Mesendoderm (in vitro differentiated cells): ENCODE measurements at regions not wholly inside any gene's neighbourhood (a gene's known extent, or its start where the extent isn't known, plus 50 kb on each side); places are given as distances from the start of the nearest gene placed in this dataset.

Experiments used
- DNase-seq: peaks from one replicate; pipeline ENCODE4 v3.0.0; 2013
- H2AK5ac ChIP-seq: 2 replicates; pipeline ENCODE4 v1.6.1; 2013; ENCODE audit warnings: low read length, inconsistent platforms
- H2BK120ac ChIP-seq: 2 replicates; pipeline ENCODE4 v1.6.1; 2013; ENCODE audit warnings: low read depth, mild to moderate bottlenecking, low read length, moderate library complexity, mixed read lengths
- H2BK15ac ChIP-seq: replicated peaks from 2 replicates; pipeline ENCODE4 v1.6.1; 2013; ENCODE audit warnings: low read depth, mild to moderate bottlenecking, moderate library complexity
- H2BK5ac ChIP-seq: 2 replicates; pipeline ENCODE4 v1.6.1; 2013; ENCODE audit warnings: low read length, inconsistent platforms
- H3K18ac ChIP-seq: 2 replicates; pipeline ENCODE4 v1.6.1; 2013; ENCODE audit warnings: mild to moderate bottlenecking, low read length, mixed read lengths
- H3K23ac ChIP-seq: one replicate; pipeline ENCODE4 v1.6.1; 2013; ENCODE audit warnings: low read length
- H3K27ac ChIP-seq: 2 replicates; pipeline ENCODE4 v1.5.1; 2013; ENCODE audit warnings: low read depth, mild to moderate bottlenecking, inconsistent platforms, low read length, moderate library complexity
- H3K27me3 ChIP-seq: 2 replicates; pipeline ENCODE4 v1.6.1; 2013; ENCODE audit warnings: low read length, control low read depth, mild to moderate bottlenecking, inconsistent platforms; ENCODE audit not compliant: insufficient read depth, poor library complexity
- H3K36me3 ChIP-seq: 2 replicates; pipeline ENCODE4 v1.6.1; 2013; ENCODE audit warnings: low read length, inconsistent platforms; ENCODE audit not compliant: control insufficient read depth, insufficient read depth
- H3K4ac ChIP-seq: one replicate; pipeline ENCODE4 v1.6.1; 2013; ENCODE audit warnings: low read depth, mild to moderate bottlenecking, low read length, moderate library complexity
- H3K4me1 ChIP-seq: 2 replicates; pipeline ENCODE4 v1.6.1; 2013; ENCODE audit warnings: low read depth, low read length, inconsistent platforms; ENCODE audit not compliant: control insufficient read depth
- H3K4me2 ChIP-seq: 2 replicates; pipeline ENCODE4 v1.6.1; 2013; ENCODE audit warnings: low read length
- H3K4me3 ChIP-seq: 2 replicates; pipeline ENCODE4 v1.5.1; 2013; ENCODE audit warnings: mild to moderate bottlenecking, low read length
- H3K56ac ChIP-seq: one replicate; pipeline ENCODE4 v1.6.1; 2013; ENCODE audit warnings: low read length
- H3K79me1 ChIP-seq: 2 replicates; pipeline ENCODE4 v1.6.1; 2013; ENCODE audit warnings: low read length, inconsistent platforms
- H3K79me2 ChIP-seq: 2 replicates; pipeline ENCODE4 v1.6.1; 2013; ENCODE audit warnings: mild to moderate bottlenecking, low read length; ENCODE audit not compliant: control insufficient read depth, insufficient read depth
- H3K9ac ChIP-seq: 2 replicates; pipeline ENCODE4 v1.6.1; 2013; ENCODE audit warnings: low read length, inconsistent platforms
- H4K5ac ChIP-seq: one replicate; pipeline ENCODE4 v1.6.1; 2013; ENCODE audit warnings: low read length
- H4K8ac ChIP-seq: one replicate; pipeline ENCODE4 v1.6.1; 2013; ENCODE audit warnings: low read depth, mild to moderate bottlenecking, control low read depth, low read length, moderate library complexity
- WGBS: extraction: QIAGEN DNeasy Blood & Tissue Kit; methylation state at CpG from one replicate; pipeline ENCODE4 v1.1.7; 2013; ENCODE audit warnings: low lambda C conversion rate, missing lambda C conversion rate; ENCODE audit not compliant: insufficient coverage; ENCODE audit errors: extremely low coverage; 5-methylcytosine and 5-hydroxymethylcytosine counted together

DNA sequence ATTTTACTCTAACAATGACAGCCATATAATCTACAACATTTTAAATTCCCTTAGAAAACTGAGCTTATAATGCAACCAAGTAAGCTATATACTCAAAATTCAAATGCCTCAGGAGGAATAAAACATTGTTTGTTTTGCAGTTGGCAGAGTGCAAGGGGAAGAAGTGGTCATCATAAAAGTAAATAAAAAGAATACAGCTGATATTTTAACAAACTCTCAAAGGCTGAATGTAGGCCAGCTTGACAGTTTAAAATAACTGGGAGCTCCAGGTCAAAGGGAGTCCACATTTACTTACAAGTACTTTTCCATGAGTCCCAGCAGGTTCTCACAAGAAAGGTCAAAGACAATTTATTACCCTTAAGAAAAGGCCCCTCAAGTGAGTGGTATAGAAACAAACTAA lies 589.8 kb downstream of the BCKDHB start:
- Histone ChIP-seq H3K27ac (no peak overlapping the region), H4K8ac (no peak overlapping the region), H3K23ac (no peak overlapping the region), H2AK5ac (no peak overlapping the region), H3K4ac (no peak overlapping the region), H3K27me3 (no peaks in the 10 kb centered on the region), H3K4me2 (no peak overlapping the region), H4K5ac (no peak overlapping the region), H3K4me1 (no peaks in the 10 kb centered on the region), H2BK15ac (no peak overlapping the region), H3K79me1 (no peaks in the 10 kb centered on the region), H2BK120ac (no peak overlapping the region), H3K56ac (no peak overlapping the region), H3K36me3 (no peaks in the 10 kb centered on the region), H2BK5ac (no peak overlapping the region), H3K79me2 (no peaks in the 10 kb centered on the region), H3K18ac (no peak overlapping the region), H3K4me3 (no peak overlapping the region), H3K9ac (no peak overlapping the region)
- no peak for DNase-seq

DNA sequence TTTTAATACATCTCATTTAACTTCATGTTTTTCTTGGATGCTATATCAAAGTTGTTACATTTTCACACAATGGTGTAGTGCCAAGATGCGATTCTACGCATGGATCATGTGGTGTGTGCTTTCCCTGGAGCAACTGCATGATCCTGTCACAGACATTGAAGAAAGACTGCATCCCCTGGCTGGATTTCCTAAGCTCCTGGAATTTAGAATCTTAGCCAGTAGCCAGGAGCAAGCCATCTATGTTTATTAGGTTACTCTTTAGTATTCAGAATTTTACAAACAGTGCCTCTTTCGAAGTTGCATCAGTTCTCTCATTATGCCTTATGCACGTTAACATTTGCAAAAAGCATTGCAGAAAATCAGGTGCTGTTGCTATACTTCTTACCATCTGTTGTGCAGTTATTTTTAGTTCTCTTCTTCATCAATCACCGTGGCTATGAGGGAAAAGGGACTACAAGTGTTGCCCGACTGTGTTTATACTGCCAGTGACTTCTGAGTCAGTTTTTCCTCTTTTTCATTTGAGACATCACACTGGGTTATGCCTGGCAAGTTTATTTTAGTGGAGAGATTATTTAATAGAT lies 584.2 kb downstream of the BCKDHB start:
- Histone ChIP-seq H3K4ac (no peak overlapping the region), H2BK5ac (no peak overlapping the region), H3K56ac (no peak overlapping the region), H4K5ac (no peak overlapping the region), H3K9ac (no peak overlapping the region), H3K4me3 (no peak overlapping the region), H4K8ac (no peak overlapping the region), H3K4me2 (no peak overlapping the region), H3K27ac (no peak overlapping the region), H3K23ac (no peak overlapping the region), H3K36me3 (no peaks in the 10 kb centered on the region), H2AK5ac (no peak overlapping the region), H3K18ac (no peak overlapping the region), H2BK120ac (no peak overlapping the region), H2BK15ac (no peak overlapping the region), H3K27me3 (no peaks in the 10 kb centered on the region), H3K79me2 (no peaks in the 10 kb centered on the region), H3K4me1 (no peaks in the 10 kb centered on the region), H3K79me1 (no peaks in the 10 kb centered on the region)
- DNase-seq, result no peak
- no CpG with 5 or more reads among the region's 6 CpGs for WGBS

DNA sequence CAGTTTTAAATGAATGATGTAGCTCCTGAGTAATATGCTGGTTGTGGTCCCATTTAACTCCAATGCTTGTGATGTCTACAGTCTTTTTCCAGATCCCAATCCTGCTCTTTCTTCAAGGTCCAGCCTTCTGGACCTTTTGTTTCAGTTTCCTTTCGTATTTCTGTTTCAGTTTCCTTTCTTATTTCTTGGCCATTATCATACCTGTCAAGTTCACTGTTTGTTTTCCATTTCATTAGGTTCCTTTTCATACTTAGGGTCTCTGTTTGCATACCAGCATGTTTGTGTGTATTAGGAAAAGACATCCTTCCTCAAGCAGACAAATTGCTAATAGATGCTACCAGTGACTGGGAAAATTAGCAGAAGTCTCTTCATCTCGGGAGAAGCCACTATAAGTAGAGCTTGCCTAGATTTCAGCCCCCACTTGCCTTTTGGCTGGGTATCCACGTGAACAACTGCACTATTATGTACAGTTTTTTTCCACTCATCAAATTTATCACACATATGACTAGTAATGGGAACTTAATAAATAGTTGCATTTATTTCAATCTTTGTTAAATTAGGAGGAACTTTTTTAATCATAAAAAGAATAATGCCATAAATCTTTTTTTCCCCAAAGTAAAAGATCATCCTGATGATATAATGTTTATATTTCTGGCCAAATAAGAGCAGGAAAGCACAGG lies 583.4 kb downstream of the BCKDHB start:
- Histone ChIP-seq H3K4me3 (no peak overlapping the region), H3K36me3 (no peaks in the 10 kb centered on the region), H4K5ac (no peak overlapping the region), H3K79me1 (no peaks in the 10 kb centered on the region), H3K9ac (no peak overlapping the region), H2AK5ac (no peak overlapping the region), H3K79me2 (no peaks in the 10 kb centered on the region), H3K18ac (no peak overlapping the region), H3K27me3 (no peaks in the 10 kb centered on the region), H2BK5ac (no peak overlapping the region), H3K23ac (no peak overlapping the region), H2BK15ac (no peak overlapping the region), H3K4me1 (no peaks in the 10 kb centered on the region), H3K56ac (no peak overlapping the region), H3K4ac (no peak overlapping the region), H2BK120ac (no peak overlapping the region), H3K27ac (no peak overlapping the region), H4K8ac (no peak overlapping the region), H3K4me2 (no peak overlapping the region)
- no peak for DNase-seq
- WGBS, result no CpG with 5 or more reads among the region's 3 CpGs

DNA sequence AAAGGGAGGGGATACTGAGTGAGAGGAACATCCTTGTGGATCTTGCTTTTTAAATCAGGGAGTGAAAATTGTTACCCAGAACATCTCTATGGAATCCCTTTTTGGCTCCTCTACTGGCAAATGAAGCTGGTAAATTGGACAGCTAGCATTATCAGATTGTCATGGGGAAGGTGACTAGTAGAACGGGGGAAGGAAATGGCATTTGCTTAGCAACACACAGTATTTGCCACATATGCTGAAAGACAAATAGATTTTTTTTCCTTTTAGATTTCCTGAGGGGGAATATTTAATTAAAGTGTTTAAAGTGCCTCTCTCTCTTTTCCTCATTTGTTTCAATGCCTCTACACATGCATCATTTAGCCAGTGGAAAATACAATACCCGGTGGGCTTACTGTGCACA lies 573.5 kb downstream of the BCKDHB start:
- no peak overlapping the region for H2AK5ac ChIP-seq
- no peaks in the 10 kb centered on the region for H3K79me2 ChIP-seq
- no peak overlapping the region for H3K4me2 ChIP-seq
- no peak overlapping the region for H4K5ac ChIP-seq
- no peak overlapping the region for H3K27ac ChIP-seq
- no peak overlapping the region for H2BK120ac ChIP-seq
- no peaks in the 10 kb centered on the region for H3K79me1 ChIP-seq
- no peak overlapping the region for H3K23ac ChIP-seq
- no peaks in the 10 kb centered on the region for H3K27me3 ChIP-seq
- no peak for DNase-seq
- no peak overlapping the region for H3K18ac ChIP-seq
- H3K4me3 ChIP-seq, result no peak overlapping the region
- H3K4me1 ChIP-seq, result no peaks in the 10 kb centered on the region
- WGBS, result no CpG with 5 or more reads among the region's 2 CpGs
- no peak overlapping the region for H4K8ac ChIP-seq
- H2BK15ac ChIP-seq, result no peak overlapping the region
- no peak overlapping the region for H3K4ac ChIP-seq
- H3K9ac ChIP-seq, result no peak overlapping the region
- H3K36me3 ChIP-seq, result no peaks in the 10 kb centered on the region
- no peak overlapping the region for H3K56ac ChIP-seq
- H2BK5ac ChIP-seq, result no peak overlapping the region

DNA sequence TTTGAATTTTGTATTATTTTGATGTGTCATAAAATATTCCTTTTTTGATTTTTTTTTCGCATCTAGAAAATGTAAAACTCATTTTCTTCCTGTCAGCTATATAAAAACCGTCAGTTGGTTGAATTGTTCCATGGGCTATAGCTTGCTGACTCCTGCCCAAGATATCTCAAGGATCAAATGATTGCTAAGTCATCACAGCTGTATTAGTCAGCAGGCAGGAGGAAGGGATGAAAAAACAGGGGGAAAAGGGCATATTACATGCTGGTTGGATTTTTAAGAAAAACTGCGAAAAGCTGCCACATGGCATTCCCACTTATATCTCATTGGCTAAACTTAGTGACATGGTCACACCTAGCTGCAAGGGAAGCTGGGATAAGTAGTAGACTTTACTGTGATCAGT lies 569.9 kb downstream of the BCKDHB start:
- Histone ChIP-seq H3K18ac (no peak overlapping the region), H3K79me2 (no peaks in the 10 kb centered on the region), H3K9ac (no peak overlapping the region), H3K27me3 (no peaks in the 10 kb centered on the region), H2BK120ac (no peak overlapping the region), H3K23ac (no peak overlapping the region), H3K56ac (no peak overlapping the region), H3K27ac (no peak overlapping the region), H3K4me1 (no peaks in the 10 kb centered on the region), H3K79me1 (no peaks in the 10 kb centered on the region), H4K5ac (no peak overlapping the region), H3K4me2 (no peak overlapping the region), H2BK5ac (no peak overlapping the region), H2AK5ac (no peak overlapping the region), H4K8ac (no peak overlapping the region), H3K4ac (no peak overlapping the region), H3K4me3 (no peak overlapping the region), H3K36me3 (no peaks in the 10 kb centered on the region), H2BK15ac (no peak overlapping the region)
- DNase-seq, result no peak
- WGBS, result no CpG with 5 or more reads among the region's 3 CpGs

DNA sequence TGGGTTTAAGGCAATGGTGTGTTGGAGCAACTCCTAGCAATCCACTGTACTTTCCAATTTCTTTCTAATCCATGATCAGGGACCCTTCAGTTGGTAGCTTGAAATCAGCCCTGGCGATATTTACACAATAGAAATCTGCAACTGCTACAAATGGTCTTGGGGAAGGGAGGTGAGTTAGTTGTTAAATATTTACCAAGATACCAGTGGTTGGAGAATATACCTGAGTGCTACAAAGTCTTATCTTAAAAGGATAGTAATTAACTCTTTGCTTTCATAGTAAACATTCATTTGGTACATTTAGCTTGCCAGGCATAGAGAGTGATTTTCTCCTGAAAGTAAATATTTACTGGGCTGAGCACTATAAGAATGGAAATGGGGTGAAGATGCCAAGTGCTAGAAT lies 568.2 kb downstream of the BCKDHB start:
- no peak overlapping the region for H3K4me3 ChIP-seq

More for the DNA sequence above, 568.2 kb downstream of the BCKDHB start:
- Histone ChIP-seq H3K79me1 (no peaks in the 10 kb centered on the region), H4K8ac (no peak overlapping the region), H3K4ac (no peak overlapping the region), H3K56ac (no peak overlapping the region), H2BK5ac (no peak overlapping the region), H3K36me3 (no peaks in the 10 kb centered on the region), H3K27me3 (no peaks in the 10 kb centered on the region), H2AK5ac (no peak overlapping the region), H4K5ac (no peak overlapping the region), H3K27ac (no peak overlapping the region), H3K79me2 (no peaks in the 10 kb centered on the region), H3K9ac (no peak overlapping the region), H3K18ac (no peak overlapping the region), H2BK120ac (no peak overlapping the region), H3K23ac (no peak overlapping the region), H2BK15ac (no peak overlapping the region), H3K4me2 (no peak overlapping the region), H3K4me1 (no peaks in the 10 kb centered on the region)
- DNase-seq, result no peak
- WGBS, result no CpG with 5 or more reads among the region's 1 CpG
